PC-9 (cell line): ENCODE measurements at regions not wholly inside any gene's neighbourhood (a gene's known extent, or its start where the extent isn't known, plus 50 kb on each side); places are given as distances from the start of the nearest gene placed in this dataset.

Experiments used
- EZH2 ChIP-seq: fragments of 200-600 bp; sonication (generic); IDR thresholded peaks from 2 replicates; pipeline ENCODE4 v1.8.0; 2017; ENCODE audit warnings: antibody characterized with exemption, low read depth
- TF ChIP-seq, protein P1 (sequence below): fragments of 200-600 bp; sonication (generic); conservative IDR thresholded peaks from 2 replicates; pipeline ENCODE4 v1.6.1; 2017; ENCODE audit warnings: mixed run types, antibody characterized with exemption, mild to moderate bottlenecking, moderate library complexity

DNA sequence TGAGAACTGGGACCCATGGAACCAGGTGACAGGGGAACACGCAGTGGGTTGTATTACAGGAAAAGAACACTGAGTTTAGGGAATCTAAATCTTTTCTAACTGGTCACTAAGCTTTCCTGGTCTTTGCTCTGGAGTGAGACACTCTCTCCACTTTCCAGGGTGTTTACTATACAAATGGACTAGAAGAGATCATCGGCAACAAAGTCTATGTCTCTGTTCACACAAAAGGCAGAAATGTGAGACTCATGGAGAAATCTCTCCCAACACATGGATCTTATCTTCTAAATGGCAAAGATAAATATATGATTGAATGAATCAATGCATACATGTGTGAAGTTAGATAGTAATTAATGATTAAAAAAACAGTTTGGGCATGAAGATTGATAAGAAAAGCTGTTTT lies 101.6 kb upstream of the DPT start:
- TF ChIP-seq, protein P1, sequence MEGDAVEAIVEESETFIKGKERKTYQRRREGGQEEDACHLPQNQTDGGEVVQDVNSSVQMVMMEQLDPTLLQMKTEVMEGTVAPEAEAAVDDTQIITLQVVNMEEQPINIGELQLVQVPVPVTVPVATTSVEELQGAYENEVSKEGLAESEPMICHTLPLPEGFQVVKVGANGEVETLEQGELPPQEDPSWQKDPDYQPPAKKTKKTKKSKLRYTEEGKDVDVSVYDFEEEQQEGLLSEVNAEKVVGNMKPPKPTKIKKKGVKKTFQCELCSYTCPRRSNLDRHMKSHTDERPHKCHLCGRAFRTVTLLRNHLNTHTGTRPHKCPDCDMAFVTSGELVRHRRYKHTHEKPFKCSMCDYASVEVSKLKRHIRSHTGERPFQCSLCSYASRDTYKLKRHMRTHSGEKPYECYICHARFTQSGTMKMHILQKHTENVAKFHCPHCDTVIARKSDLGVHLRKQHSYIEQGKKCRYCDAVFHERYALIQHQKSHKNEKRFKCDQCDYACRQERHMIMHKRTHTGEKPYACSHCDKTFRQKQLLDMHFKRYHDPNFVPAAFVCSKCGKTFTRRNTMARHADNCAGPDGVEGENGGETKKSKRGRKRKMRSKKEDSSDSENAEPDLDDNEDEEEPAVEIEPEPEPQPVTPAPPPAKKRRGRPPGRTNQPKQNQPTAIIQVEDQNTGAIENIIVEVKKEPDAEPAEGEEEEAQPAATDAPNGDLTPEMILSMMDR = no peak
- no peak for TF ChIP-seq EZH2
